WTC11 (cell line): ENCODE measurements at regions not wholly inside any gene's neighbourhood (a gene's known extent, or its start where the extent isn't known, plus 50 kb on each side); places are given as distances from the start of the nearest gene placed in this dataset.

Source experiments
- SMAD3 ChIP-seq: sonication (generic); formaldehyde crosslinking; IDR thresholded peaks from 2 replicates; pipeline ENCODE4 v1.8.0; 2022; ENCODE audit warnings: missing genetic modification reagents, mild to moderate bottlenecking, borderline replicate concordance
- TF ChIP-seq, protein P1 (sequence below): fragments of 200-600 bp; IDR thresholded peaks from 2 replicates; pipeline ENCODE4 v1.8.0; 2022; ENCODE audit warnings: antibody characterized with exemption

DNA sequence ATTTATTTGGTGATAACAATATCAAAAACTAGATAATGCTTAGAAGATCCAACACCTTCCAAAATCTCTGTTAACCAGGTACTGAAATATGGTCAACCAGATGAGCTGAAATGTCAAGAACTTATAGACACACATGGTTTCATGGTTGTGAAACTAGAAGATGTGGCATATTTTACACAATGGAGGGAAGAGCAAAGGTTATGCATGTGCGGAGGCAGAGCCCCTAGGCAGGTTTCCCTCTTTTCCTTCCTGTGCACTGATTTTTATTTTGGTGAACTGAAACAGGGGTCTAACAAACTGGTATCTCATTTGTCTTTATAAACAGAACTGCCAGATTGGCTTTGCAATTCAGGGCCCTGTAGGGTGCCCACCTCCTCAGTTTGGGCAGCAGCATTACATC, 91.6 kb downstream of the PRL start:
- TF ChIP-seq, protein P1, sequence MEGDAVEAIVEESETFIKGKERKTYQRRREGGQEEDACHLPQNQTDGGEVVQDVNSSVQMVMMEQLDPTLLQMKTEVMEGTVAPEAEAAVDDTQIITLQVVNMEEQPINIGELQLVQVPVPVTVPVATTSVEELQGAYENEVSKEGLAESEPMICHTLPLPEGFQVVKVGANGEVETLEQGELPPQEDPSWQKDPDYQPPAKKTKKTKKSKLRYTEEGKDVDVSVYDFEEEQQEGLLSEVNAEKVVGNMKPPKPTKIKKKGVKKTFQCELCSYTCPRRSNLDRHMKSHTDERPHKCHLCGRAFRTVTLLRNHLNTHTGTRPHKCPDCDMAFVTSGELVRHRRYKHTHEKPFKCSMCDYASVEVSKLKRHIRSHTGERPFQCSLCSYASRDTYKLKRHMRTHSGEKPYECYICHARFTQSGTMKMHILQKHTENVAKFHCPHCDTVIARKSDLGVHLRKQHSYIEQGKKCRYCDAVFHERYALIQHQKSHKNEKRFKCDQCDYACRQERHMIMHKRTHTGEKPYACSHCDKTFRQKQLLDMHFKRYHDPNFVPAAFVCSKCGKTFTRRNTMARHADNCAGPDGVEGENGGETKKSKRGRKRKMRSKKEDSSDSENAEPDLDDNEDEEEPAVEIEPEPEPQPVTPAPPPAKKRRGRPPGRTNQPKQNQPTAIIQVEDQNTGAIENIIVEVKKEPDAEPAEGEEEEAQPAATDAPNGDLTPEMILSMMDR = no peak
- no peak for TF ChIP-seq SMAD3 (CRISPR knock-in tag)
